Retinal pigment epithelial cell (primary cell): ENCODE measurements at regions not wholly inside any gene's neighbourhood (a gene's known extent, or its start where the extent isn't known, plus 50 kb on each side); places are given as distances from the start of the nearest gene placed in this dataset.

Experiments used
- DNase-seq: peaks from one replicate; pipeline ENCODE4 v3.0.0-alpha.2; 2010; ENCODE audit warnings: low read depth
- H3K4me3 ChIP-seq: 2 replicates; pipeline ENCODE4 v1.5.1; 2011; ENCODE audit warnings: mild to moderate bottlenecking, low read length, control low read depth, moderate library complexity
- CTCF ChIP-seq: conservative IDR thresholded peaks from 2 replicates; pipeline ENCODE4 v1.5.1; 2011; ENCODE audit warnings: low read depth, low read length, control low read depth, inconsistent platforms

- TF ChIP-seq CTCF, result no peak
- DNase-seq, result peak; percentile 81
- no peak overlapping the region for H3K4me3 ChIP-seq
These were observed 396.4 kb upstream of the TRAM1L1 start for GRCh38 chr4:117481742-117482141.

GRCh38 chr4:117488692-117489091 is 403.3 kb upstream of the TRAM1L1 start:
- no peak for TF ChIP-seq CTCF
- no peak overlapping the region for H3K4me3 ChIP-seq
- DNase-seq, result no peak

GRCh38 chr4:117489107-117489506 is 403.7 kb upstream of the TRAM1L1 start:
- H3K4me3 ChIP-seq, result no peak overlapping the region
- DNase-seq, result no peak
- no peak for TF ChIP-seq CTCF

- H3K4me3 ChIP-seq, result no peak overlapping the region
- no peak for DNase-seq
- TF ChIP-seq CTCF, result no peak
These were observed 406.1 kb upstream of the TRAM1L1 start for GRCh38 chr4:117491516-117491915.

GRCh38 chr4:117495802-117496201 is 410.4 kb upstream of the TRAM1L1 start:
- TF ChIP-seq CTCF, result no peak
- DNase-seq, result no peak
- H3K4me3 ChIP-seq, result no peak overlapping the region

GRCh38 chr4:117512414-117512813 is 427.0 kb upstream of the TRAM1L1 start:
- no peak for TF ChIP-seq CTCF
- DNase-seq, result no peak
- no peak overlapping the region for H3K4me3 ChIP-seq

GRCh38 chr4:117514391-117515175 is 429.2 kb upstream of the TRAM1L1 start:
- TF ChIP-seq CTCF, result no peak
- no peak overlapping the region for H3K4me3 ChIP-seq
- DNase-seq, result no peak
